ENCODE measurements at regions not wholly inside any gene's neighbourhood (a gene's known extent, or its start where the extent isn't known, plus 50 kb on each side); places are given as distances from the start of the nearest gene placed in this dataset.

DNA sequence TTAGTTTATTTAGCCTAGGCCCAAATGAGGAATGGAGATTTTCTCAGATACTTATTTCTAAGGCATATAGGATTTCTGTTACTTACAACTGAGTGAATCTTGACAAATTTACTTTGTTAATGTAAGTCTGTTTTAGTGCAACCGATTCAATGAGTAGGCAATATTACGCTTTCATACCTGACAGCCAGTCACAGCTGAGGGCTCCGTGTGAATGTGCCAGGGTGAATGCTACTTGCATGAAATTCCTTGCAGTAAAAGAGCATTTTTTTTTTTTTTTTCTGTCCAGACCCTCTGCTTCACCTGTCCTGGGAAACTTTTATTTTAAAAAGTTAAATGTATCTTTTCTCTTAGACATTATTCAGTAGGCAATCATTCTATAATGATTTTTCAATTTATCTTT lies 1100.0 kb downstream of the FAT4 start:
- Histone ChIP-seq H3K27me3 (no peaks in the 10 kb centered on the region), H3K36me3 (no peaks in the 10 kb centered on the region), H3K4me1 (no peaks in the 10 kb centered on the region), H3K9me3 (no peaks in the 10 kb centered on the region), H3K27ac (no peak overlapping the region), H3K4me3 (no peak overlapping the region)
- intact Hi-C loops (cut with DNase I): no loop called here
- no peak for DNase-seq (ENCODE audit: extremely low spot score in 2 of 2)
- TF ChIP-seq POLR2A (IDR thresholded peaks at IDR 0.05): no peak
- TF ChIP-seq, protein P1, sequence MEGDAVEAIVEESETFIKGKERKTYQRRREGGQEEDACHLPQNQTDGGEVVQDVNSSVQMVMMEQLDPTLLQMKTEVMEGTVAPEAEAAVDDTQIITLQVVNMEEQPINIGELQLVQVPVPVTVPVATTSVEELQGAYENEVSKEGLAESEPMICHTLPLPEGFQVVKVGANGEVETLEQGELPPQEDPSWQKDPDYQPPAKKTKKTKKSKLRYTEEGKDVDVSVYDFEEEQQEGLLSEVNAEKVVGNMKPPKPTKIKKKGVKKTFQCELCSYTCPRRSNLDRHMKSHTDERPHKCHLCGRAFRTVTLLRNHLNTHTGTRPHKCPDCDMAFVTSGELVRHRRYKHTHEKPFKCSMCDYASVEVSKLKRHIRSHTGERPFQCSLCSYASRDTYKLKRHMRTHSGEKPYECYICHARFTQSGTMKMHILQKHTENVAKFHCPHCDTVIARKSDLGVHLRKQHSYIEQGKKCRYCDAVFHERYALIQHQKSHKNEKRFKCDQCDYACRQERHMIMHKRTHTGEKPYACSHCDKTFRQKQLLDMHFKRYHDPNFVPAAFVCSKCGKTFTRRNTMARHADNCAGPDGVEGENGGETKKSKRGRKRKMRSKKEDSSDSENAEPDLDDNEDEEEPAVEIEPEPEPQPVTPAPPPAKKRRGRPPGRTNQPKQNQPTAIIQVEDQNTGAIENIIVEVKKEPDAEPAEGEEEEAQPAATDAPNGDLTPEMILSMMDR (IDR thresholded peaks at IDR 0.05): no peak
- TF ChIP-seq POLR2AphosphoS5 (IDR thresholded peaks at IDR 0.05; ENCODE audit: insufficient read depth in 1 of 2, low read depth in 1 of 2): no peak

DNA sequence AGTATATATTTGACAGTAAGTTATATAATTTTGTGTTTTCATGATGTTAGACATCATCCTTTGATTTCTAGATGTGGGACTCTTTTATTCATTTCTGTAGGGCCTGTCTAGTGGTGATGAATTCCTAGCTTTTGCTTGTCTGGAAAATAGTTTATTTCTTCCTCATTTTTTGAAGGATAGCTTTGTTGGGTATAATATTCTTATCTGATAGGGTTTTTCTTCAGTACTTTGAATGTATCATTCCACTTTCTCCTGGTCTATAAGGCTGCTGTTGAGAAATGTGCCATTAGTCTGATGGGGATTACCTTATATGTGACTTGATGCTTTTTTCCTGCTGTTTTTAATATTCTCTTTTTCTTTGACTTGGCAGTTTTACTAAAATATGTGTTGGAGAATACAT lies 1104.5 kb downstream of the FAT4 start:
- Histone ChIP-seq H3K27ac (no peak overlapping the region), H3K4me3 (no peak overlapping the region), H3K27me3 (no peaks in the 10 kb centered on the region), H3K36me3 (no peaks in the 10 kb centered on the region), H3K4me1 (no peaks in the 10 kb centered on the region), H3K9me3 (no peaks in the 10 kb centered on the region)
- TF ChIP-seq POLR2AphosphoS5 (IDR thresholded peaks at IDR 0.05; ENCODE audit: insufficient read depth in 1 of 2, low read depth in 1 of 2) (no peak), POLR2A (IDR thresholded peaks at IDR 0.05) (no peak)
- TF ChIP-seq, protein P1 (IDR thresholded peaks at IDR 0.05): no peak
- intact Hi-C loops (cut with DNase I): no loop called here
- no peak for DNase-seq (ENCODE audit: extremely low spot score in 2 of 2)

DNA sequence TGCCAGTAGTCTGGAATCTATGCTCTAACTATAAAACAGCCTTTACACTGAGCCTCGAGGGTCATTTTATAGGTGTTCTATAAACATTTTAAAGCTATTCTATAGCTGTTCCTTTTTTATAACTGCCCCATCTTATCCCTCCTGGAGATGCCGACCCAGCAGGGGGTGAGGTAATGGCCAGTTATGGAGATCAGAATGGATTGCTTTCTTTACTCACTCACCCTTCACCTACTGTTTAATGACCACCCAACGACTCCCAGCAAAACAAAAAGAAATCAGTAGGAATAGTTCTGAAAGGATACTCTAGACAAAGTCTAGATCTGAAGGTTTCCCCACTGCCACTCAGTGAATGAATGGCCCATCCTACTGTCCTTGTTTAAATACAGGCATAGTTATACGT lies 1113.1 kb downstream of the FAT4 start:
- H3K9me3 ChIP-seq: no peaks in the 10 kb centered on the region
- no peak overlapping the region for H3K4me3 ChIP-seq
- TF ChIP-seq POLR2AphosphoS5 (IDR thresholded peaks at IDR 0.05; ENCODE audit: insufficient read depth in 1 of 2, low read depth in 1 of 2) (no peak), POLR2A (IDR thresholded peaks at IDR 0.05) (no peak)
- TF ChIP-seq, protein P1 (IDR thresholded peaks at IDR 0.05): no peak
- DNase-seq (ENCODE audit: extremely low spot score in 2 of 2): no peak
- no peak overlapping the region for H3K27ac ChIP-seq
- intact Hi-C loops (cut with DNase I): no loop called here
- H3K36me3 ChIP-seq: no peaks in the 10 kb centered on the region
- H3K4me1 ChIP-seq: no peaks in the 10 kb centered on the region
- no peaks in the 10 kb centered on the region for H3K27me3 ChIP-seq

DNA sequence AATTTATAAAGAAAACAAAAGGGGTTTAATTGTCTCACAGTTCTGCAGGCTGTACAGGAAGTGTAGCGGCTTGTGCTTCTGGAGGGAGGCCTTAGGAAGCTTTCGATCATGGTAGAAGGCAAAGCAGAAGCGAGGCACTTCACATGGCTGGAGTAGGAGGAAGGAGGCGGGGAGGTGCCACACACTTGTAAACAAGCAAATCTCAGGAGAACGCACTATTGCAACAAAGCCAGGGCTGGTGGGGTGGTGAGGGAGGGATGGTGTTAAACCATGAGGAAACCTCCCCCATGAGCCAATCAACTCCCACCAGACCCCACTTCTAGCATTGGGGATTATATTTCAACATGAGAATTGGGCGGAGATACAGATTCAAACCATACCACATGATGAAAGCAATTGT lies 1116.3 kb downstream of the FAT4 start:
- H3K9me3 ChIP-seq: no peaks in the 10 kb centered on the region
- H3K27me3 ChIP-seq: no peaks in the 10 kb centered on the region

DNA sequence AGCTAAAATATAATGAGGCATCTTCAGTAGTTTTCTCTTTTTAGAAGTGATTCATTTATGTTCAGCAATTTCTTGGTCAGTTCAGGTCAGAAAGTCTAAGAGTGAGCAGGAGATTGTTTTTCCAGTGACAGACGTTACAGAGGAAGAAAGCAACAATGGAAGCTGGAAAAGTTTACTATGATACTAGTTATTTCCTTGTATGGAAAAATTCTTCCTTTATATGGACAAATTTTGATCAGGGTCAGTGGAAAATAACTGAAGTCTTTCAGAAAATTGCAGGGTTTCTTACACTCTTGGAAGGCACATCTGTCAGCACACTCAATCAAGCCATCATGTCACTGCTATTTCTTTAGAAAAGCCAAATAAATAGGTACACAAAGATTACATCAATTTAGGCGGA lies 1120.7 kb downstream of the FAT4 start:
- no peak for DNase-seq (ENCODE audit: extremely low spot score in 2 of 2)
- H3K36me3 ChIP-seq: no peaks in the 10 kb centered on the region
- H3K4me1 ChIP-seq: no peaks in the 10 kb centered on the region
- no peak overlapping the region for H3K27ac ChIP-seq
- no peak overlapping the region for H3K4me3 ChIP-seq
- no peaks in the 10 kb centered on the region for H3K27me3 ChIP-seq
- TF ChIP-seq, protein P1 (IDR thresholded peaks at IDR 0.05): no peak
- TF ChIP-seq POLR2AphosphoS5 (IDR thresholded peaks at IDR 0.05; ENCODE audit: insufficient read depth in 1 of 2, low read depth in 1 of 2): no peak
- TF ChIP-seq POLR2A (IDR thresholded peaks at IDR 0.05): no peak
- H3K9me3 ChIP-seq: no peaks in the 10 kb centered on the region
- intact Hi-C loops (cut with DNase I): no loop called here

More for the DNA sequence above, 1116.3 kb downstream of the FAT4 start:
- DNase-seq (ENCODE audit: extremely low spot score in 2 of 2): no peak
- H3K27ac ChIP-seq: no peak overlapping the region
- no peaks in the 10 kb centered on the region for H3K4me1 ChIP-seq
- no peak for TF ChIP-seq POLR2A (IDR thresholded peaks at IDR 0.05)
- TF ChIP-seq POLR2AphosphoS5 (IDR thresholded peaks at IDR 0.05; ENCODE audit: insufficient read depth in 1 of 2, low read depth in 1 of 2): no peak
- TF ChIP-seq, protein P1 (IDR thresholded peaks at IDR 0.05): no peak
- H3K4me3 ChIP-seq: no peak overlapping the region
- no peaks in the 10 kb centered on the region for H3K36me3 ChIP-seq
- intact Hi-C loops (cut with DNase I): no loop called here
